Vagina (tissue), 2 donors: ENCODE measurements at regions not wholly inside any gene's neighbourhood (a gene's known extent, or its start where the extent isn't known, plus 50 kb on each side); places are given as distances from the start of the nearest gene placed in this dataset.
"Not testable (repeated sequence)": the region's sequence is repeated elsewhere in the genome, so short reads cannot be mapped to it uniquely, and the experiment has no call there.

ENCODE experiments used
- DNase-seq, 2 donors: peaks; one replicate each; pipeline ENCODE4 v3.0.0-alpha.2; 2017; ENCODE audit errors: extremely low spot score in 2 of 2
- H3K27ac ChIP-seq: fragments of 200-600 bp; sonication (generic); one replicate; pipeline ENCODE4 v1.5.1; 2019
- H3K27me3 ChIP-seq: fragments of 200-600 bp; sonication (generic); one replicate; pipeline ENCODE4 v1.5.1; 2019
- H3K36me3 ChIP-seq, 2 donors: fragments of 200-600 bp; sonication (generic); one replicate each; pipeline ENCODE4 v1.5.1; 2017 to 2019
- H3K4me1 ChIP-seq: fragments of 200-600 bp; sonication (generic); one replicate; pipeline ENCODE4 v1.5.1; 2019
- H3K4me3 ChIP-seq, 2 donors: fragments of 200-600 bp; sonication (generic); 1 replicate in 1 of 2; 2 replicates in 1 of 2; pipeline ENCODE4 v1.5.1; 2016 to 2019
- H3K9me3 ChIP-seq: fragments of 200-600 bp; sonication (generic); one replicate; pipeline ENCODE4 v1.5.1; 2019
- CTCF ChIP-seq, 3 experiments: fragments of 450-650 bp in 2 of 3; fragments of 200-600 bp in 1 of 3; sonication (generic) in 1 of 3; IDR thresholded peaks; one replicate each; pipeline ENCODE4 v1.5.1; 2017 to 2019; ENCODE audit warnings: antibody characterized with exemption in 3 of 3, mild to moderate bottlenecking in 2 of 3, moderate library complexity in 2 of 3
- POLR2A ChIP-seq, 2 donors: fragments of 450-650 bp; IDR thresholded peaks; one replicate each; pipeline ENCODE4 v1.6.1; 2017; ENCODE audit warnings: antibody characterized with exemption in 2 of 2, mild to moderate bottlenecking in 2 of 2, moderate library complexity in 2 of 2
- POLR2AphosphoS5 ChIP-seq, 2 donors: sonication (generic); formaldehyde crosslinking; IDR thresholded peaks; one replicate each; pipeline ENCODE4 v1.9.0; 2017; ENCODE audit warnings: antibody characterized with exemption in 2 of 2, mild to moderate bottlenecking in 2 of 2, low read depth in 1 of 2; ENCODE audit not compliant: insufficient read depth in 1 of 2
- intact Hi-C: fragments of 100-400 bp; cut with DNase I; formaldehyde crosslinking; loops from one replicate; pipeline ENCODE4 v1.15.1; 2023

GRCh38 chr1:91207691-91208090 is 185.9 kb upstream of the ZNF644 start:
- H3K9me3 ChIP-seq, intact Hi-C loops, DNase-seq, H3K4me1 ChIP-seq, H3K27ac ChIP-seq, H3K4me3 ChIP-seq, H3K36me3 ChIP-seq, H3K27me3 ChIP-seq: not testable (repeated sequence)

GRCh38 chr1:91204150-91204549 is 182.3 kb upstream of the ZNF644 start:
- H3K27me3 ChIP-seq, H3K4me3 ChIP-seq, H3K36me3 ChIP-seq, intact Hi-C loops, H3K9me3 ChIP-seq, DNase-seq, H3K4me1 ChIP-seq, H3K27ac ChIP-seq: not testable (repeated sequence)

- intact Hi-C loops: no loop called here
- TF ChIP-seq POLR2A (IDR thresholded peaks at IDR 0.05): no peak
- no peak for TF ChIP-seq CTCF (IDR thresholded peaks at IDR 0.05)
- no peak for TF ChIP-seq POLR2AphosphoS5 (IDR thresholded peaks at IDR 0.05; ENCODE audit: insufficient read depth in 1 of 2, low read depth in 1 of 2)
These were observed 179.9 kb upstream of the ZNF644 start for GRCh38 chr1:91201694-91202093.

GRCh38 chr1:91201176-91201575 is 179.3 kb upstream of the ZNF644 start:
- H3K27ac ChIP-seq: no peak overlapping the region
- no peaks in the 10 kb centered on the region for H3K9me3 ChIP-seq
- TF ChIP-seq CTCF (IDR thresholded peaks at IDR 0.05) (no peak), POLR2A (IDR thresholded peaks at IDR 0.05) (no peak), POLR2AphosphoS5 (IDR thresholded peaks at IDR 0.05; ENCODE audit: insufficient read depth in 1 of 2, low read depth in 1 of 2) (no peak)
- no peaks in the 10 kb centered on the region for H3K36me3 ChIP-seq
- H3K27me3 ChIP-seq: no peaks in the 10 kb centered on the region
- DNase-seq: no peak
- intact Hi-C loops: no loop called here
- no peak overlapping the region for H3K4me3 ChIP-seq
- no peaks in the 10 kb centered on the region for H3K4me1 ChIP-seq

More at GRCh38 chr1:91201694-91202093, 179.9 kb upstream of the ZNF644 start:
- H3K4me3 ChIP-seq: no peak overlapping the region
- H3K4me1 ChIP-seq: no peaks in the 10 kb centered on the region
- H3K27ac ChIP-seq: no peak overlapping the region
- no peaks in the 10 kb centered on the region for H3K27me3 ChIP-seq
- H3K9me3 ChIP-seq: no peaks in the 10 kb centered on the region
- DNase-seq: no peak
- no peaks in the 10 kb centered on the region for H3K36me3 ChIP-seq

GRCh38 chr1:91200675-91201074 is 178.8 kb upstream of the ZNF644 start:
- Histone ChIP-seq H3K4me3 (no peak overlapping the region), H3K27ac (no peak overlapping the region), H3K36me3 (no peaks in the 10 kb centered on the region), H3K9me3 (no peaks in the 10 kb centered on the region), H3K4me1 (no peaks in the 10 kb centered on the region), H3K27me3 (no peaks in the 10 kb centered on the region)
- intact Hi-C loops: no loop called here
- DNase-seq: no peak
- TF ChIP-seq POLR2A (IDR thresholded peaks at IDR 0.05): no peak
- no peak for TF ChIP-seq POLR2AphosphoS5 (IDR thresholded peaks at IDR 0.05; ENCODE audit: insufficient read depth in 1 of 2, low read depth in 1 of 2)
- no peak for TF ChIP-seq CTCF (IDR thresholded peaks at IDR 0.05)

- TF ChIP-seq POLR2AphosphoS5 (IDR thresholded peaks at IDR 0.05; ENCODE audit: insufficient read depth in 1 of 2, low read depth in 1 of 2) (no peak), POLR2A (IDR thresholded peaks at IDR 0.05) (no peak), CTCF (IDR thresholded peaks at IDR 0.05) (no peak)
- Histone ChIP-seq H3K36me3 (no peaks in the 10 kb centered on the region), H3K4me3 (no peak overlapping the region), H3K9me3 (no peaks in the 10 kb centered on the region), H3K4me1 (no peaks in the 10 kb centered on the region), H3K27me3 (no peaks in the 10 kb centered on the region), H3K27ac (no peak overlapping the region)
- DNase-seq: no peak
- intact Hi-C loops: no loop called here
These were observed 178.2 kb upstream of the ZNF644 start for GRCh38 chr1:91199988-91200387.
